HL-60 (cell line): ENCODE measurements at regions not wholly inside any gene's neighbourhood (a gene's known extent, or its start where the extent isn't known, plus 50 kb on each side); places are given as distances from the start of the nearest gene placed in this dataset.

ENCODE experiments used
- DNase-seq, 2 experiments: peaks; one replicate each; pipeline ENCODE4 v3.0.0-alpha.2; 2010 to 2020; ENCODE audit warnings: low read depth in 1 of 2, low spot score in 1 of 2
- H3K27ac ChIP-seq: fragments of 250-450 bp; sonication (Bioruptor Pico); replicated peaks from 2 replicates; pipeline ENCODE4 v1.5.1; 2020; ENCODE audit warnings: mild to moderate bottlenecking, moderate library complexity
- H3K27me3 ChIP-seq: fragments of 250-450 bp; sonication (Bioruptor Pico); 2 replicates; pipeline ENCODE4 v1.5.1; 2021; ENCODE audit warnings: mild to moderate bottlenecking, moderate library complexity; ENCODE audit not compliant: insufficient read depth, poor library complexity, severe bottlenecking
- H3K4me3 ChIP-seq: replicated peaks from 2 replicates; pipeline ENCODE4 v1.5.1; 2011; ENCODE audit warnings: mild to moderate bottlenecking, control low read depth, low read length; ENCODE audit not compliant: insufficient read depth
- CTCF ChIP-seq: IDR thresholded peaks from one replicate; pipeline ENCODE4 v1.5.1; 2011; ENCODE audit warnings: low read length, control low read depth, inconsistent platforms; ENCODE audit not compliant: insufficient read depth
- GABPA ChIP-seq: IDR thresholded peaks from 2 replicates; pipeline ENCODE4 v1.6.1; 2012; ENCODE audit warnings: low read depth
- POLR2AphosphoS5 ChIP-seq: IDR thresholded peaks from 2 replicates; pipeline ENCODE4 v1.6.1; 2012; ENCODE audit warnings: low read depth
- REST ChIP-seq: IDR thresholded peaks from 2 replicates; pipeline ENCODE4 v1.6.1; 2012; ENCODE audit warnings: low read depth; ENCODE audit not compliant: insufficient replicate concordance
- SPI1 ChIP-seq: IDR thresholded peaks from 2 replicates; pipeline ENCODE4 v1.6.1; 2012; ENCODE audit warnings: low read depth, mild to moderate bottlenecking, borderline replicate concordance

- no peaks in the 10 kb centered on the region for H3K27me3 ChIP-seq
- no peak overlapping the region for H3K4me3 ChIP-seq
- DNase-seq: no peak
- TF ChIP-seq GABPA (no peak), CTCF (no peak), POLR2AphosphoS5 (no peak), SPI1 (no peak)
- H3K27ac ChIP-seq: no peak overlapping the region
Observed at GRCh38 chr9:70468291-70468690, 53.8 kb upstream of the KLF9 start.

GRCh38 chr9:70466976-70467561 is 52.6 kb upstream of the KLF9 start:
- DNase-seq: peak in 1 of 2 experiments; percentile 27
- TF ChIP-seq POLR2AphosphoS5: no peak
- no peak for TF ChIP-seq CTCF
- no peak for TF ChIP-seq SPI1
- TF ChIP-seq REST: no peak
- no peak overlapping the region for H3K4me3 ChIP-seq
- no peak overlapping the region for H3K27ac ChIP-seq
- no peaks in the 10 kb centered on the region for H3K27me3 ChIP-seq

- Histone ChIP-seq H3K4me3 (no peak overlapping the region), H3K27ac (no peak overlapping the region), H3K27me3 (no peaks in the 10 kb centered on the region)
- no peak for TF ChIP-seq GABPA
- no peak for TF ChIP-seq REST
- no peak for TF ChIP-seq POLR2AphosphoS5
- TF ChIP-seq SPI1: no peak
- no peak for TF ChIP-seq CTCF
- no peak for DNase-seq
Observed at GRCh38 chr9:70465904-70466303, 51.4 kb upstream of the KLF9 start.

GRCh38 chr9:70465398-70465797 is 50.9 kb upstream of the KLF9 start:
- DNase-seq: no peak
- Histone ChIP-seq H3K4me3 (no peak overlapping the region), H3K27ac (no peak overlapping the region), H3K27me3 (no peaks in the 10 kb centered on the region)
- TF ChIP-seq POLR2AphosphoS5: no peak
- no peak for TF ChIP-seq REST
- TF ChIP-seq SPI1: no peak
- no peak for TF ChIP-seq GABPA
- no peak for TF ChIP-seq CTCF
